WTC11 (cell line): ENCODE measurements at regions not wholly inside any gene's neighbourhood (a gene's known extent, or its start where the extent isn't known, plus 50 kb on each side); places are given as distances from the start of the nearest gene placed in this dataset.

Experiments used
- ATAC-seq: fragments of 200-7000 bp; cut with Tn5 transposase; 2 replicates; pipeline ENCODE4 v1.10.0; 2021; ENCODE audit warnings: mild to moderate bottlenecking, moderate library complexity
- CTCF ChIA-PET: fragments of 300-600 bp; sonication (Branson Sonifier 250); formaldehyde crosslinking; loops from one replicate; lab custom pipeline; 2021; ENCODE audit warnings: antibody characterized with exemption; lab: Charles Lee
- POLR2A ChIA-PET: fragments of 350-600 bp; sonication (Branson Sonifier 250); formaldehyde crosslinking; loops from one replicate; lab custom pipeline; 2021; ENCODE audit warnings: antibody characterized with exemption; lab: Charles Lee
- DNase-seq: peaks from one replicate; pipeline ENCODE4 v3.0.0; 2021; ENCODE audit warnings: low spot score
- H3K27ac Mint-ChIP-seq: 2 replicates; pipeline ENCODE4 v1.8.0; 2021; ENCODE audit warnings: mixed read lengths
- H3K27me3 Mint-ChIP-seq: 2 replicates; pipeline ENCODE4 v1.8.0; 2021; ENCODE audit warnings: low read depth, mild to moderate bottlenecking, moderate library complexity, mixed read lengths
- H3K36me3 Mint-ChIP-seq: 2 replicates; pipeline ENCODE4 v1.8.0; 2021; ENCODE audit warnings: mixed read lengths
- H3K4me1 Mint-ChIP-seq: 2 replicates; pipeline ENCODE4 v1.8.0; 2022; ENCODE audit warnings: mixed read lengths
- H3K4me3 Mint-ChIP-seq: 2 replicates; pipeline ENCODE4 v1.8.0; 2021; ENCODE audit warnings: mild to moderate bottlenecking, moderate library complexity, mixed read lengths
- H3K9me3 Mint-ChIP-seq: 2 replicates; pipeline ENCODE4 v1.8.0; 2021; ENCODE audit warnings: mixed read lengths
- AFF4 ChIP-seq: sonication (generic); formaldehyde crosslinking; IDR thresholded peaks from 2 replicates; pipeline ENCODE4 v1.8.1; 2023; ENCODE audit warnings: mild to moderate bottlenecking, missing genetic modification reagents, borderline replicate concordance
- AR ChIP-seq: fragments of 250-450 bp; sonication (Bioruptor Pico); IDR thresholded peaks from 2 replicates; pipeline ENCODE4 v1.9.0; 2021; ENCODE audit warnings: mild to moderate bottlenecking
- ATF6 ChIP-seq: sonication (generic); formaldehyde crosslinking; IDR thresholded peaks from 2 replicates; pipeline ENCODE4 v1.8.1; 2023; ENCODE audit warnings: mild to moderate bottlenecking, missing genetic modification reagents
- EMX1 ChIP-seq: fragments of 250-450 bp; sonication (Bioruptor Pico); IDR thresholded peaks from 2 replicates; pipeline ENCODE4 v1.8.0; 2021; ENCODE audit warnings: mild to moderate bottlenecking
- FOXJ3 ChIP-seq: sonication (generic); formaldehyde crosslinking; IDR thresholded peaks from 2 replicates; pipeline ENCODE4 v1.9.0; 2021; ENCODE audit warnings: missing genetic modification reagents, mild to moderate bottlenecking, borderline replicate concordance
- FOXP4 ChIP-seq: sonication (generic); formaldehyde crosslinking; IDR thresholded peaks from 2 replicates; pipeline ENCODE4 v1.8.0; 2022; ENCODE audit warnings: mild to moderate bottlenecking, missing genetic modification reagents
- HMGXB4 ChIP-seq: sonication (generic); formaldehyde crosslinking; IDR thresholded peaks from 2 replicates; pipeline ENCODE4 v1.8.1; 2023; ENCODE audit warnings: mild to moderate bottlenecking, moderate library complexity, missing genetic modification reagents
- JAZF1 ChIP-seq: fragments of 250-450 bp; sonication (Bioruptor Pico); IDR thresholded peaks from 2 replicates; pipeline ENCODE4 v1.9.0; 2021; ENCODE audit warnings: moderate library complexity, mild to moderate bottlenecking, inconsistent platforms
- MAX ChIP-seq: sonication (generic); formaldehyde crosslinking; IDR thresholded peaks from 2 replicates; pipeline ENCODE4 v1.8.0; 2022; ENCODE audit warnings: mild to moderate bottlenecking, missing genetic modification reagents
- MYBL2 ChIP-seq: sonication (generic); formaldehyde crosslinking; IDR thresholded peaks from 2 replicates; pipeline ENCODE4 v1.8.1; 2023; ENCODE audit warnings: mild to moderate bottlenecking, moderate library complexity, missing genetic modification reagents
- SMAD3 ChIP-seq: sonication (generic); formaldehyde crosslinking; IDR thresholded peaks from 2 replicates; pipeline ENCODE4 v1.8.0; 2022; ENCODE audit warnings: missing genetic modification reagents, mild to moderate bottlenecking, borderline replicate concordance
- TEAD1 ChIP-seq: sonication (generic); formaldehyde crosslinking; IDR thresholded peaks from 2 replicates; pipeline ENCODE4 v1.8.0; 2022; ENCODE audit warnings: mild to moderate bottlenecking, missing genetic modification reagents
- ZBTB21 ChIP-seq: sonication (generic); formaldehyde crosslinking; IDR thresholded peaks from 2 replicates; pipeline ENCODE4 v1.8.1; 2023; ENCODE audit warnings: mild to moderate bottlenecking, missing genetic modification reagents, borderline replicate concordance
- ZMAT4 ChIP-seq: fragments of 250-450 bp; sonication (Bioruptor Pico); IDR thresholded peaks from 2 replicates; pipeline ENCODE4 v1.9.0; 2021; ENCODE audit warnings: mild to moderate bottlenecking
- ZNF219 ChIP-seq: sonication (generic); formaldehyde crosslinking; IDR thresholded peaks from 2 replicates; pipeline ENCODE4 v1.8.0; 2023; ENCODE audit warnings: missing genetic modification reagents, mild to moderate bottlenecking, borderline replicate concordance
- ZNF396 ChIP-seq: fragments of 250-450 bp; sonication (Bioruptor Pico); IDR thresholded peaks from 2 replicates; pipeline ENCODE4 v1.8.0; 2021; ENCODE audit warnings: mild to moderate bottlenecking, moderate library complexity, borderline replicate concordance

GRCh38 chr5:159447116-159447515 is 116.8 kb upstream of the IL12B start:
- CTCF ChIA-PET = no interaction called here

GRCh38 chr5:159448841-159449407 is 118.6 kb upstream of the IL12B start:
- Mint-ChIP-seq H3K4me1 (no peaks in the 10 kb centered on the region), H3K36me3 (no peaks in the 10 kb centered on the region), H3K9me3 (no peaks in the 10 kb centered on the region), H3K27me3 (no peaks in the 10 kb centered on the region), H3K27ac (no peak overlapping the region), H3K4me3 (no peak overlapping the region)
- ATAC-seq = no peak
- POLR2A ChIA-PET = no interaction called here
- CTCF ChIA-PET = no interaction called here
- no peak for DNase-seq
- no peak for TF ChIP-seq HMGXB4
- no peak for TF ChIP-seq ZMAT4
- TF ChIP-seq AFF4 (CRISPR knock-in tag) = no peak
- no peak for TF ChIP-seq MYBL2 (CRISPR knock-in tag)
- TF ChIP-seq ATF6 (CRISPR knock-in tag) = no peak
- TF ChIP-seq FOXJ3 (CRISPR knock-in tag) = no peak
- TF ChIP-seq TEAD1 (CRISPR knock-in tag) = no peak

More at GRCh38 chr5:159447116-159447515, 116.8 kb upstream of the IL12B start:
- H3K9me3 Mint-ChIP-seq = no peaks in the 10 kb centered on the region
- ATAC-seq (no peak), DNase-seq (no peak)
- no peaks in the 10 kb centered on the region for H3K36me3 Mint-ChIP-seq
- POLR2A ChIA-PET = no interaction called here
- H3K4me1 Mint-ChIP-seq = peaks cover 10% of the 10 kb centered on the region
- TF ChIP-seq MAX (CRISPR knock-in tag) (no peak), JAZF1 (no peak), ZBTB21 (CRISPR knock-in tag) (no peak), FOXJ3 (CRISPR knock-in tag) (no peak), SMAD3 (no peak), EMX1 (CRISPR knock-in tag) (no peak), FOXP4 (no peak), ZNF219 (CRISPR knock-in tag) (no peak), ZNF396 (CRISPR knock-in tag) (no peak), AR (CRISPR knock-in tag) (no peak)
- H3K27ac Mint-ChIP-seq = no peak overlapping the region
- H3K4me3 Mint-ChIP-seq = no peak overlapping the region
- H3K27me3 Mint-ChIP-seq = no peaks in the 10 kb centered on the region
